GM04503 (cell line): ENCODE measurements at regions not wholly inside any gene's neighbourhood (a gene's known extent, or its start where the extent isn't known, plus 50 kb on each side); places are given as distances from the start of the nearest gene placed in this dataset.

Experiments
- DNase-seq: peaks from one replicate; pipeline ENCODE4 v3.0.0-alpha.2; 2012; ENCODE audit warnings: low read depth

GRCh38 chr15:35657679-35658311 is 111.8 kb upstream of the DPH6 start:
- peak; percentile 62 for DNase-seq

GRCh38 chr15:35663956-35664355 is 118.0 kb upstream of the DPH6 start:
- DNase-seq: no peak

- DNase-seq: no peak
Measured at GRCh38 chr15:35665896-35666536, 120.1 kb upstream of the DPH6 start.

- no peak for DNase-seq
Measured at GRCh38 chr15:35667908-35668307, 121.9 kb upstream of the DPH6 start.

GRCh38 chr15:35669021-35669420 is 123.1 kb upstream of the DPH6 start:
- DNase-seq: no peak

GRCh38 chr15:35669432-35670045 is 123.6 kb upstream of the DPH6 start:
- no peak for DNase-seq

GRCh38 chr15:35671197-35671596 is 125.2 kb upstream of the DPH6 start:
- no peak for DNase-seq

GRCh38 chr15:35671981-35672380 is 126.0 kb upstream of the DPH6 start:
- no peak for DNase-seq

- no peak for DNase-seq
Measured at GRCh38 chr15:35673093-35673684, 127.2 kb upstream of the DPH6 start.

- DNase-seq: peak; percentile 62
Measured at GRCh38 chr15:35674873-35675781, 129.2 kb upstream of the DPH6 start.

GRCh38 chr15:35678774-35679173 is 132.8 kb upstream of the DPH6 start:
- no peak for DNase-seq

GRCh38 chr15:35679186-35679585 is 133.2 kb upstream of the DPH6 start:
- DNase-seq: no peak

GRCh38 chr15:35680951-35681350 is 135.0 kb upstream of the DPH6 start:
- no peak for DNase-seq

- DNase-seq: no peak
Measured at GRCh38 chr15:35686347-35686746, 140.4 kb upstream of the DPH6 start.

- DNase-seq: no peak
Measured at GRCh38 chr15:35689266-35689665, 143.3 kb upstream of the DPH6 start.

GRCh38 chr15:35690089-35690488 is 144.1 kb upstream of the DPH6 start:
- no peak for DNase-seq

GRCh38 chr15:35690698-35691116 is 144.7 kb upstream of the DPH6 start:
- no peak for DNase-seq

GRCh38 chr15:35691173-35691761 is 145.3 kb upstream of the DPH6 start:
- DNase-seq: no peak

GRCh38 chr15:35691891-35692867 is 146.2 kb upstream of the DPH6 start:
- DNase-seq: no peak

GRCh38 chr15:35693286-35693685 is 147.3 kb upstream of the DPH6 start:
- DNase-seq: no peak

- no peak for DNase-seq
Measured at GRCh38 chr15:35693886-35694285, 147.9 kb upstream of the DPH6 start.
